ENCODE measurements at regions not wholly inside any gene's neighbourhood (a gene's known extent, or its start where the extent isn't known, plus 50 kb on each side); places are given as distances from the start of the nearest gene placed in this dataset.

DNA sequence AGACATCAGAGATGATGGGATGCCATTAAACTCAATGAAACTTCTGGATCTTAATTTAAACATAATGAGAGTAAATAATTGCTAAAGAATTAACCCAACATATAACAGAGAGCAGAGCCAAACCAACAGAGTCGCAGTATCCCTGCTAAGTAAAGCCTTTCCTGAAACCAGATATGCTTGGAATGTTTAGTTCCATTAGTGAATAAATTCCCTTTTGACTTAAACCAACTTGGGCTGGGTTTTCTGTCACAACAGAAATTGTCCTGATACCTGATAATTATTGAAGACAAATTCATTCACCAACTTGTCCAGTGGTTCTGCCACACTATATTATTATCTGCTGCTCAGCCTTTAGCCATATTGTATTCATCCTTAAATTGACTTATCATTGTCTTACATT, 286.7 kb downstream of the FZD1 start:
- no peak for TF ChIP-seq POLR2A (IDR thresholded peaks at IDR 0.05)
- TF ChIP-seq, protein P1, sequence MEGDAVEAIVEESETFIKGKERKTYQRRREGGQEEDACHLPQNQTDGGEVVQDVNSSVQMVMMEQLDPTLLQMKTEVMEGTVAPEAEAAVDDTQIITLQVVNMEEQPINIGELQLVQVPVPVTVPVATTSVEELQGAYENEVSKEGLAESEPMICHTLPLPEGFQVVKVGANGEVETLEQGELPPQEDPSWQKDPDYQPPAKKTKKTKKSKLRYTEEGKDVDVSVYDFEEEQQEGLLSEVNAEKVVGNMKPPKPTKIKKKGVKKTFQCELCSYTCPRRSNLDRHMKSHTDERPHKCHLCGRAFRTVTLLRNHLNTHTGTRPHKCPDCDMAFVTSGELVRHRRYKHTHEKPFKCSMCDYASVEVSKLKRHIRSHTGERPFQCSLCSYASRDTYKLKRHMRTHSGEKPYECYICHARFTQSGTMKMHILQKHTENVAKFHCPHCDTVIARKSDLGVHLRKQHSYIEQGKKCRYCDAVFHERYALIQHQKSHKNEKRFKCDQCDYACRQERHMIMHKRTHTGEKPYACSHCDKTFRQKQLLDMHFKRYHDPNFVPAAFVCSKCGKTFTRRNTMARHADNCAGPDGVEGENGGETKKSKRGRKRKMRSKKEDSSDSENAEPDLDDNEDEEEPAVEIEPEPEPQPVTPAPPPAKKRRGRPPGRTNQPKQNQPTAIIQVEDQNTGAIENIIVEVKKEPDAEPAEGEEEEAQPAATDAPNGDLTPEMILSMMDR (IDR thresholded peaks at IDR 0.05): no peak

All from suprapubic skin (tissue), 3 donors.